ENCODE measurements at regions not wholly inside any gene's neighbourhood (a gene's known extent, or its start where the extent isn't known, plus 50 kb on each side); places are given as distances from the start of the nearest gene placed in this dataset.
"Not testable (repeated sequence)": the region's sequence is repeated elsewhere in the genome, so short reads cannot be mapped to it uniquely, and the experiment has no call there.

DNA sequence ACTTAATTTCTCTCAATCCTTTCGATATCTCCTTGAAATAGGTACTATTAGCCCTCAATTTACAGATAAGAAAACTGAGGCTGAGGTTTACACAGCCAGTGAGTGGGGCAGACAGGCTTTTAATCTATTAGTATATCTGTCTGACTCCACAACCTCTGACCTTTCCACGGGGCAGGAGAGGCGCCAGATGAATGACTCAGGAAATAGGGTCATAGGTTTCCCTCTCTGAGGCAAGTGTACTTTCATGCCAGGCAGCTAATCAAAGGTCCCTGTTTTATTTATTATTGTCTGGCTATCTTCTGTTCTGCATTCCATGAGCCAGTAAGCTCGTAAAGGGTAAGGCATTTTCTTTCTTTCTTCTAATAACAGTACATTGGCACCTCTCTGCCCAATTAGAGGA is 79.6 kb upstream of the KLF4 start:
- Histone ChIP-seq H3K9ac (replicated peaks; ENCODE audit: extremely low read depth, insufficient read depth, low read length) (no peak overlapping the region), H3K4me1 (ENCODE audit: control insufficient read depth, extremely low read depth, insufficient read depth, low read length) (peaks cover 5% of the 10 kb centered on the region), H3K27ac (ENCODE audit: insufficient read depth, low read depth, low read length) (no peak overlapping the region), H3K79me2 (ENCODE audit: control insufficient read depth, insufficient read depth, low read length) (no peaks in the 10 kb centered on the region), H2AFZ (ENCODE audit: low read depth, low read length) (no peak overlapping the region), H3K4me2 (ENCODE audit: insufficient read depth, low read length) (no peak overlapping the region), H4K20me1 (replicated peaks; ENCODE audit: control insufficient read depth, extremely low read depth, insufficient read depth, low read length) (no peaks in the 10 kb centered on the region), H3K27me3 (ENCODE audit: control insufficient read depth in 2 of 2, insufficient read depth in 2 of 2, low read length in 2 of 2) (no peaks in the 10 kb centered on the region), H3K9me1 (replicated peaks; ENCODE audit: control insufficient read depth, extremely low read depth, insufficient read depth, low read length) (no peaks in the 10 kb centered on the region), H3K36me3 (ENCODE audit: control insufficient read depth in 2 of 2, extremely low read depth in 1 of 2, insufficient read depth in 2 of 2, low read length in 2 of 2) (no peaks in the 10 kb centered on the region), H3K4me3 (replicated peaks in 1 of 3; ENCODE audit: insufficient read depth in 1 of 3, low read depth in 1 of 3, low read length in 3 of 3) (no peak overlapping the region), H3K9me3 (replicated peaks; ENCODE audit: control insufficient read depth, insufficient read depth, low read length) (no peaks in the 10 kb centered on the region)
- no peak for FAIRE-seq
- BruUV-seq (replicated peaks) = no TSS peak
- DNase-seq (ENCODE audit: low read depth, low spot score) = peak; percentile 13
- POLR2A ChIA-PET = no interaction called here
- CTCF ChIA-PET = interaction anchor here (1.0 kb wide), 1 partner anchor 33 kb away, joined by 3 read pairs; no protein-coding TSS in a partner anchor
- dilution Hi-C loops (cut with MboI; ENCODE audit: extremely low pct_ligation_motif_present, low sequenced_read_pairs) (no loop called here), intact Hi-C loops (cut with micrococcal nuclease) (no loop called here)
- peak; percentile 64 for TF ChIP-seq GATA2 (IDR thresholded peaks at IDR 0.05; ENCODE audit: insufficient read depth, insufficient read length, low read depth, low read length)
- TF ChIP-seq, protein P1, sequence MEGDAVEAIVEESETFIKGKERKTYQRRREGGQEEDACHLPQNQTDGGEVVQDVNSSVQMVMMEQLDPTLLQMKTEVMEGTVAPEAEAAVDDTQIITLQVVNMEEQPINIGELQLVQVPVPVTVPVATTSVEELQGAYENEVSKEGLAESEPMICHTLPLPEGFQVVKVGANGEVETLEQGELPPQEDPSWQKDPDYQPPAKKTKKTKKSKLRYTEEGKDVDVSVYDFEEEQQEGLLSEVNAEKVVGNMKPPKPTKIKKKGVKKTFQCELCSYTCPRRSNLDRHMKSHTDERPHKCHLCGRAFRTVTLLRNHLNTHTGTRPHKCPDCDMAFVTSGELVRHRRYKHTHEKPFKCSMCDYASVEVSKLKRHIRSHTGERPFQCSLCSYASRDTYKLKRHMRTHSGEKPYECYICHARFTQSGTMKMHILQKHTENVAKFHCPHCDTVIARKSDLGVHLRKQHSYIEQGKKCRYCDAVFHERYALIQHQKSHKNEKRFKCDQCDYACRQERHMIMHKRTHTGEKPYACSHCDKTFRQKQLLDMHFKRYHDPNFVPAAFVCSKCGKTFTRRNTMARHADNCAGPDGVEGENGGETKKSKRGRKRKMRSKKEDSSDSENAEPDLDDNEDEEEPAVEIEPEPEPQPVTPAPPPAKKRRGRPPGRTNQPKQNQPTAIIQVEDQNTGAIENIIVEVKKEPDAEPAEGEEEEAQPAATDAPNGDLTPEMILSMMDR (IDR thresholded peaks at IDR 0.05; ENCODE audit: extremely low read depth in 1 of 2, insufficient read depth in 1 of 2, low read depth in 1 of 2, low read length in 2 of 2) = no peak

DNA sequence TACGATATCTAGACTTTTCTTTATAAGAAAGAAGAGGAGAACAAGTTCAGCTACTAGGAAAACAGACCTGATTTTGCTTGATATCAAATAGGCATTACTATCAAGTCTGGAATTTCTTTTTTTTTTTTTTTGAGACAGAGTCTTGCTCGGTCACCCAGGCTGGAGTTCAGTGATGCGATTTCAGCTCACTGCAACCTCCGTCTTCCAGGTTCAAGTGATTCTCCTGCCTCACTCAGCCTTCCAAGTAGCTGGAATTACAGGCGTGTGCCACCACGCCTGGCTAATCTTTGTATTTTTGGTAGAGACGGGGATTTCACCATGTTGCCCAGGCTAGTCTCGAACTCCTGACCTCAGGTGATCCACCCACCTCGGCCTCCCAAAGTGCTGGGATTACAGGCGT is 78.8 kb upstream of the KLF4 start:
- POLR2A ChIA-PET; H3K27ac ChIP-seq (ENCODE audit: insufficient read depth, low read depth, low read length); H3K79me2 ChIP-seq (ENCODE audit: control insufficient read depth, insufficient read depth, low read length); H3K4me3 ChIP-seq (replicated peaks in 1 of 3; ENCODE audit: insufficient read depth in 1 of 3, low read depth in 1 of 3, low read length in 3 of 3); H3K27me3 ChIP-seq (ENCODE audit: control insufficient read depth in 2 of 2, insufficient read depth in 2 of 2, low read length in 2 of 2); H3K36me3 ChIP-seq (ENCODE audit: control insufficient read depth in 2 of 2, extremely low read depth in 1 of 2, insufficient read depth in 2 of 2, low read length in 2 of 2); H3K4me1 ChIP-seq (ENCODE audit: control insufficient read depth, extremely low read depth, insufficient read depth, low read length); DNase-seq (ENCODE audit: low read depth, low spot score); intact Hi-C loops (cut with micrococcal nuclease); H3K9me1 ChIP-seq (replicated peaks; ENCODE audit: control insufficient read depth, extremely low read depth, insufficient read depth, low read length); H4K20me1 ChIP-seq (replicated peaks; ENCODE audit: control insufficient read depth, extremely low read depth, insufficient read depth, low read length); FAIRE-seq; BruUV-seq (replicated peaks); H3K4me2 ChIP-seq (ENCODE audit: insufficient read depth, low read length); H2AFZ ChIP-seq (ENCODE audit: low read depth, low read length); H3K9me3 ChIP-seq (replicated peaks; ENCODE audit: control insufficient read depth, insufficient read depth, low read length); dilution Hi-C loops (cut with MboI; ENCODE audit: extremely low pct_ligation_motif_present, low sequenced_read_pairs); CTCF ChIA-PET; H3K9ac ChIP-seq (replicated peaks; ENCODE audit: extremely low read depth, insufficient read depth, low read length): not testable (repeated sequence)

All from endothelial cell of umbilical vein (primary cell).